ENCODE measurements at regions not wholly inside any gene's neighbourhood (a gene's known extent, or its start where the extent isn't known, plus 50 kb on each side); places are given as distances from the start of the nearest gene placed in this dataset.
A peak's percentile ranks its signal among the peaks of the same experiment; 100 is the strongest.

GRCh38 chr7:98470485-98471240 lies 69.8 kb upstream of the BAIAP2L1 start:
- peak; percentile 38 to 41 for ATAC-seq (ENCODE audit: low read depth in 2 of 2)
- no peak for DNase-seq
- Mint-ChIP-seq H3K27me3 (peaks cover 17 to 58% (median 43%) of the 10 kb centered on the region in 3 donors), H3K4me3 (peak overlapping the region in 5 of 8 donors; percentile 35 to 73 (median 56)), H3K36me3 (no peaks in the 10 kb centered on the region), H3K4me1 (peaks cover 0 to 11% (median 7%) of the 10 kb centered on the region in 3 donors), H3K9me3 (peaks cover 0 to 23% (median 9%) of the 10 kb centered on the region in 7 donors), H3K27ac (no peak overlapping the region)

- no peak for ATAC-seq (ENCODE audit: low read depth in 2 of 2)
- H3K36me3 Mint-ChIP-seq = no peaks in the 10 kb centered on the region
- no peak overlapping the region for H3K27ac Mint-ChIP-seq
- peaks cover 0 to 23% (median 9%) of the 10 kb centered on the region in 7 donors for H3K9me3 Mint-ChIP-seq
- DNase-seq = no peak
- no peak overlapping the region for H3K4me3 Mint-ChIP-seq
- peaks cover 17 to 50% (median 43%) of the 10 kb centered on the region in 3 donors for H3K27me3 Mint-ChIP-seq
- peaks cover 0 to 11% (median 7%) of the 10 kb centered on the region in 3 donors for H3K4me1 Mint-ChIP-seq
Observed at GRCh38 chr7:98469088-98469487, 68.2 kb upstream of the BAIAP2L1 start.

GRCh38 chr7:98467570-98468312 lies 66.9 kb upstream of the BAIAP2L1 start:
- H3K27me3 Mint-ChIP-seq = peaks cover 17 to 43% (median 42%) of the 10 kb centered on the region in 3 donors
- peaks cover 0 to 11% (median 7%) of the 10 kb centered on the region in 3 donors for H3K4me1 Mint-ChIP-seq
- no peak overlapping the region for H3K4me3 Mint-ChIP-seq
- peaks cover 0 to 23% (median 9%) of the 10 kb centered on the region in 7 donors for H3K9me3 Mint-ChIP-seq
- DNase-seq = no peak
- no peak overlapping the region for H3K27ac Mint-ChIP-seq
- H3K36me3 Mint-ChIP-seq = no peaks in the 10 kb centered on the region
- no peak for ATAC-seq (ENCODE audit: low read depth in 2 of 2)

GRCh38 chr7:98465022-98465421 lies 64.1 kb upstream of the BAIAP2L1 start:
- H3K9me3 Mint-ChIP-seq = peaks cover 0 to 17% (median 9%) of the 10 kb centered on the region in 7 donors
- H3K4me1 Mint-ChIP-seq = no peaks in the 10 kb centered on the region
- H3K27ac Mint-ChIP-seq = no peak overlapping the region
- no peak for DNase-seq
- peaks cover 6 to 22% (median 20%) of the 10 kb centered on the region in 3 donors for H3K27me3 Mint-ChIP-seq
- H3K36me3 Mint-ChIP-seq = no peaks in the 10 kb centered on the region
- H3K4me3 Mint-ChIP-seq = peak overlapping the region in 1 of 8 donors; percentile 69
- ATAC-seq (ENCODE audit: low read depth in 2 of 2) = no peak

GRCh38 chr7:98464558-98464940 lies 63.7 kb upstream of the BAIAP2L1 start:
- Mint-ChIP-seq H3K9me3 (peaks cover 0 to 17% (median 6%) of the 10 kb centered on the region in 7 donors), H3K4me3 (no peak overlapping the region), H3K4me1 (no peaks in the 10 kb centered on the region), H3K27me3 (peaks cover 6 to 22% (median 16%) of the 10 kb centered on the region in 3 donors), H3K36me3 (no peaks in the 10 kb centered on the region), H3K27ac (no peak overlapping the region)
- ATAC-seq (ENCODE audit: low read depth in 2 of 2) (no peak), DNase-seq (no peak)

GRCh38 chr7:98463837-98464557 lies 63.1 kb upstream of the BAIAP2L1 start:
- Mint-ChIP-seq H3K27ac (no peak overlapping the region), H3K9me3 (peaks cover 0 to 12% (median 2%) of the 10 kb centered on the region in 7 donors), H3K36me3 (no peaks in the 10 kb centered on the region), H3K27me3 (peaks cover 6 to 16% (median 10%) of the 10 kb centered on the region in 3 donors), H3K4me3 (no peak overlapping the region), H3K4me1 (no peaks in the 10 kb centered on the region)
- ATAC-seq (ENCODE audit: low read depth in 2 of 2) (no peak), DNase-seq (no peak)

GRCh38 chr7:98462911-98463633 lies 62.2 kb upstream of the BAIAP2L1 start:
- Mint-ChIP-seq H3K4me3 (no peak overlapping the region), H3K27ac (peak overlapping the region in 1 of 6 donors; percentile 58), H3K4me1 (no peaks in the 10 kb centered on the region), H3K27me3 (peaks cover 5 to 12% (median 6%) of the 10 kb centered on the region in 3 donors), H3K36me3 (no peaks in the 10 kb centered on the region), H3K9me3 (peaks cover 0 to 7% (median 0%) of the 10 kb centered on the region in 7 donors)
- ATAC-seq (ENCODE audit: low read depth in 2 of 2) (no peak), DNase-seq (no peak)

- no peak for DNase-seq
- H3K4me3 Mint-ChIP-seq = no peak overlapping the region
- H3K9me3 Mint-ChIP-seq = peaks cover 0 to 4% (median 0%) of the 10 kb centered on the region in 7 donors
- H3K4me1 Mint-ChIP-seq = no peaks in the 10 kb centered on the region
- ATAC-seq (ENCODE audit: low read depth in 2 of 2) = no peak
- H3K27me3 Mint-ChIP-seq = peaks cover 0 to 6% (median 5%) of the 10 kb centered on the region in 3 donors
- H3K36me3 Mint-ChIP-seq = no peaks in the 10 kb centered on the region
- H3K27ac Mint-ChIP-seq = peak overlapping the region in 1 of 6 donors; percentile 63
Observed at GRCh38 chr7:98460902-98461301, 60.0 kb upstream of the BAIAP2L1 start.

GRCh38 chr7:98459529-98459928 lies 58.6 kb upstream of the BAIAP2L1 start:
- peaks cover 0 to 6% (median 5%) of the 10 kb centered on the region in 3 donors for H3K27me3 Mint-ChIP-seq
- H3K4me1 Mint-ChIP-seq = no peaks in the 10 kb centered on the region
- DNase-seq (no peak), ATAC-seq (ENCODE audit: low read depth in 2 of 2) (no peak)
- H3K27ac Mint-ChIP-seq = peak overlapping the region in 1 of 6 donors; percentile 32
- no peak overlapping the region for H3K4me3 Mint-ChIP-seq
- no peaks in the 10 kb centered on the region for H3K36me3 Mint-ChIP-seq
- peaks cover 0 to 4% (median 0%) of the 10 kb centered on the region in 7 donors for H3K9me3 Mint-ChIP-seq

GRCh38 chr7:98458090-98458875 lies 57.4 kb upstream of the BAIAP2L1 start:
- no peak overlapping the region for H3K27ac Mint-ChIP-seq

GRCh38 chr7:98456866-98457265 lies 56.0 kb upstream of the BAIAP2L1 start:
- peaks cover 0 to 9% (median 0%) of the 10 kb centered on the region in 3 donors for H3K27me3 Mint-ChIP-seq
- H3K4me1 Mint-ChIP-seq = no peaks in the 10 kb centered on the region
- H3K36me3 Mint-ChIP-seq = no peaks in the 10 kb centered on the region
- peaks cover 5 to 16% (median 12%) of the 10 kb centered on the region in 7 donors for H3K9me3 Mint-ChIP-seq
- DNase-seq (no peak), ATAC-seq (ENCODE audit: low read depth in 2 of 2) (no peak)
- H3K27ac Mint-ChIP-seq = peak overlapping the region in 1 of 6 donors; percentile 2
- no peak overlapping the region for H3K4me3 Mint-ChIP-seq

More at GRCh38 chr7:98458090-98458875, 57.4 kb upstream of the BAIAP2L1 start:
- DNase-seq = no peak
- no peak overlapping the region for H3K4me3 Mint-ChIP-seq
- ATAC-seq (ENCODE audit: low read depth in 2 of 2) = no peak
- no peaks in the 10 kb centered on the region for H3K4me1 Mint-ChIP-seq
- no peaks in the 10 kb centered on the region for H3K36me3 Mint-ChIP-seq
- peaks cover 0 to 6% (median 6%) of the 10 kb centered on the region in 3 donors for H3K27me3 Mint-ChIP-seq
- peaks cover under 1 to 5% (median 3%) of the 10 kb centered on the region in 7 donors for H3K9me3 Mint-ChIP-seq

GRCh38 chr7:98452791-98453190 lies 51.9 kb upstream of the BAIAP2L1 start:
- DNase-seq (no peak), ATAC-seq (ENCODE audit: low read depth in 2 of 2) (no peak)
- no peaks in the 10 kb centered on the region for H3K4me1 Mint-ChIP-seq
- no peak overlapping the region for H3K4me3 Mint-ChIP-seq
- H3K9me3 Mint-ChIP-seq = peaks cover 5 to 20% (median 17%) of the 10 kb centered on the region in 7 donors
- H3K36me3 Mint-ChIP-seq = no peaks in the 10 kb centered on the region
- H3K27me3 Mint-ChIP-seq = peaks cover 0 to 6% (median 0%) of the 10 kb centered on the region in 3 donors
- no peak overlapping the region for H3K27ac Mint-ChIP-seq

All from naive B cell (primary cell).